NCI-H345 treated with DMSO at 0.1 percent for 48 hours (cell line): ENCODE measurements at regions not wholly inside any gene's neighbourhood (a gene's known extent, or its start where the extent isn't known, plus 50 kb on each side); places are given as distances from the start of the nearest gene placed in this dataset.

Experiments used
- DNase-seq: peaks from one replicate; lab custom pipeline; 2025; ENCODE audit not compliant: unreplicated experiment; lab: John Stamatoyannopoulos, UW

DNA sequence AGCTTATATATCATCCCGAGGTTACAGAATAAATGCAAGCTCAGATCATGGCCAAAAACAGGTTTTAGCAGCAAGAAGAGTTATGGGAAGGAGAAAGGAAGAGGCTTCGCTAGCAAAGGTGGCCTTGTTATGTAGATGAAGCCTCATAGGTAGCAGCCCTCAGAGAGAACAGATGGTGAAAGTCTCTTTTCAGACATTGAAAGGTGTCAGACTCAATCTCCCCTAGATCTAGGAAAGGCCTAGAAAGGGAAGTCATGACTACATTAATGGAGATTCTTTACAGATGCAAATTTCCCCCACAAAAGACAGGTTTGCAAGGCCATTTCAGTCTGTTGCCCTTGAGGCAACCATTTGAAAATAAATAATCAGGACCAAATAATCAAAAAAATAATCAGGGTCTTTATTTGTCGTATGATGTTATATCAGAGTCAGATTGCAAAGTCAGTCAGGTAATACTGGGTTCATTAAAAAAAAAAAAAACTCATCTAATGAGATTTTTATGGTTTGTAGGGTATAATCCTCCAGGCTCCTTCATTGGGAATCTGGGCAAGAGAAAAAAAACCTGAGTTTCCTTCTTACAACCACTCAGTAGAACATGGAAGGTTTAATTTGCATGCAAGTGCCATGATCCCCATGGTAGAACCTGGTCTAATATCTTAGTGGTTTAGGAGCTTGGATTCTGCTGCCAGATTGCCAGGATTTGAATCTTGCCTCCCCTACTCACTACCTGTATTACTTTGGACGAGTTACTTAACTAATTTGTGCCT lies 50.8 kb upstream of the HTR2A start:
- no peak for DNase-seq
